GM12872 (cell line): ENCODE measurements at regions not wholly inside any gene's neighbourhood (a gene's known extent, or its start where the extent isn't known, plus 50 kb on each side); places are given as distances from the start of the nearest gene placed in this dataset.

ENCODE experiments used
- TF ChIP-seq, protein P1 (sequence below): IDR thresholded peaks from 3 replicates; pipeline ENCODE4 v1.5.1; 2011; ENCODE audit warnings: low read depth, mild to moderate bottlenecking, low read length, moderate library complexity; ENCODE audit not compliant: insufficient read depth

DNA sequence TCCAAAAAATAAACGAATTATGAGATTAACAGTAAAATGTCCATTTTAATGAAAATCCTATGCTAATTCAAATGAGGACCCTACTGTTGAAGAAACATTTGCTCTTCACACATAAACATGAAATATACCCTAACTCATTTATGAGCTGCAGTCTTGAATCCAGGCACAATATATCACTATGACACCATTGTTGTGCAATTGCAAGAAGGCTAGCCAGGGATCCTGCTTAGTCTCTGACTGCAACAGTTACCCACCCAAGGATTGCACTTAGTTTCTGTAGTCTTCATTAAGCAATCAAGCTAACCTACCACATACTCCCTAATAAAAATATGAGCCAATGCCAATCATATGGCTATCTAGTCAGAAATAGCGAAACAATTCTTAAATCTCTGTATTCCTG is 981.0 kb upstream of the FAT3 start:
- TF ChIP-seq, protein P1, sequence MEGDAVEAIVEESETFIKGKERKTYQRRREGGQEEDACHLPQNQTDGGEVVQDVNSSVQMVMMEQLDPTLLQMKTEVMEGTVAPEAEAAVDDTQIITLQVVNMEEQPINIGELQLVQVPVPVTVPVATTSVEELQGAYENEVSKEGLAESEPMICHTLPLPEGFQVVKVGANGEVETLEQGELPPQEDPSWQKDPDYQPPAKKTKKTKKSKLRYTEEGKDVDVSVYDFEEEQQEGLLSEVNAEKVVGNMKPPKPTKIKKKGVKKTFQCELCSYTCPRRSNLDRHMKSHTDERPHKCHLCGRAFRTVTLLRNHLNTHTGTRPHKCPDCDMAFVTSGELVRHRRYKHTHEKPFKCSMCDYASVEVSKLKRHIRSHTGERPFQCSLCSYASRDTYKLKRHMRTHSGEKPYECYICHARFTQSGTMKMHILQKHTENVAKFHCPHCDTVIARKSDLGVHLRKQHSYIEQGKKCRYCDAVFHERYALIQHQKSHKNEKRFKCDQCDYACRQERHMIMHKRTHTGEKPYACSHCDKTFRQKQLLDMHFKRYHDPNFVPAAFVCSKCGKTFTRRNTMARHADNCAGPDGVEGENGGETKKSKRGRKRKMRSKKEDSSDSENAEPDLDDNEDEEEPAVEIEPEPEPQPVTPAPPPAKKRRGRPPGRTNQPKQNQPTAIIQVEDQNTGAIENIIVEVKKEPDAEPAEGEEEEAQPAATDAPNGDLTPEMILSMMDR = no peak

DNA sequence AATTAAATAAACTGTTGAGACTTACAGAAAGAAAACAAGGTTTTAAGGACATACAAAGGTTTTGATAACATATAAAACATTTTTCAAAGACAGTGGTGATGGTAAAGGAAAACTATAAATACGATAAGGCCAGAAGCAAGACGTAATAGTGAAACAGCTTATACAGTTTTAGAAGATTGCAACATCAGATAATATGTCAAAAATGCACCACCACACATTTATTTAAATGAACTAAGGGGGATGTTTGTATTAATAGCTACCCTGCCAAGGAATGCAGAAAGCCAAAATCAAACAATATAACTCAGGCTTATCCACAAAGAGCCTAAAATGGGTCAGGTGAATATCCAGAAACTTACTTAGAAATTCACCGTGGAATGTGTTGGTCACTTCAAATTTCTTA is 981.6 kb upstream of the FAT3 start:
- TF ChIP-seq, protein P1 = no peak

DNA sequence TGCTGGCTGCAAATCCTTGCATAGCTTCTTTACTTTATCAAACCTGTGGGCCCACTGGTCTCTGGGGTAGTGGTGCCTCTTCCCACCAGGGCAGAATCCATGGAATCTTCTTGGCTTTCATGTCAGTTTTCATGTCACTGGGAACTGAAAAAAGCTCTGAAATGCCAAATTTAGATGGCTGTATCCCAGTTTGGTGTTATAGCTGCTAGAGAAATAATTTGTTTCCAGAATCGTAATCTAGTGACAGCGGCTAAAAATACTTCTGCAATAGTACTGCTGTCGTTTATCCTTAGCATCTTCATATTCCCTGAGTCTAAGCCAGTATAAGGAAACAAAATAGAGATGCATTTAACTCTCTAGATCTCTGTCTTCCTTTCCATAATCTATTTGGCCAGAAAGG is 983.4 kb upstream of the FAT3 start:
- TF ChIP-seq, protein P1 = no peak

DNA sequence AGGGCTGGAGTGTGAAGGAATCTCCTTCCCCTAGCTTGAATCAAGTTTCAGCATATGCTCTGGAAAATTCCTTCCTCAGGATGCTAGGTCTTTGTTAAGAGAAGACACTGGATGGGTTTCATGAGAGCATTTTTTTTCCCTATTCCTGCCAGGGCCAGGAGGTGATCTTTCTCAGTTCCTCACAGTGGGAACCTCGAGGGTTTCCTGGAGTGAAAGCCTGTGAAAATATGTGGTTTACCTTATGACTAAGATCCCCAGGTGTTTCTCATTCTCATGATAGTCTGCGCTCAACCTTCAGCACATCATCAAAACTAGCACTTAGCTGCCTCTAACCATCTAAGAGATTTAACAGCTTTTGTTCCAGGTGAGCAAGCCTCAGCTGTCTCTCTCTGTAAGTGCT is 985.3 kb upstream of the FAT3 start:
- TF ChIP-seq, protein P1 = no peak

DNA sequence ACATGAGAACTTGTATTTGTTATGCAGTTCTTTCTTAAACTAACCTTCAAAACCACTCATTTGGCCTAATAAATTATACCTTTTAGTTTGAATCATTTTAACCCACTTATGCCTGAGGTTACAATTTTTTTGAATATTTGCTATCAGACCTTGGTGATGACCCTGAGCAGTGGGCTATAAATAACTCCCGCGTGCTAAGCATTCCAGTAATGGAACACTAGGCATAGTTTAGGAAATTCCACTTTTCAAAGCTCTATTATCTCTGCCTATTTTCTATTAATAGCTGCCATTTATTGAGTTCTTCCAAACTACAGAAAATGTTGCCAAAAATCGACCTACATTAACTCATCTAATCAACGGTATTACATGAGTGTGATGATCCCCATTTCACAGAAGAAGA is 993.4 kb upstream of the FAT3 start:
- TF ChIP-seq, protein P1 = no peak

DNA sequence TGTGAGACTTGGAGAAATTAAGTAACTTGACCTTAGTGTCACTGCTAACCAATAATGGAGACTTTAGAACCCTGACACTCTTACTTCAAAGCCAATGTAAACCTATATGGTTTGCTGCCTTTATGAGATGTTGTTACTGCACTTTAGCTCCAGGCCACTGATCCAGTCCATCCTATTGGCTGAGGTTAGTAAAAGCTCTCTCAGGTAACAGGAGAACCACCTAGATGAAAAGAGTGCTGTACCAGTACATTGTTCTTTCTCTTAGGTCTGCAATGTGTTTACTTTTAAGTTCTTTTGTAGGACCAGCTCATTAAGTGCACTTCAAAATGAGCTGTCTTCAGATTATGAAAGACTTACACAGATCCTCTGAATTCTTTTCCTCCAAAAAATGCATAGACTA is 994.0 kb upstream of the FAT3 start:
- TF ChIP-seq, protein P1 = no peak

DNA sequence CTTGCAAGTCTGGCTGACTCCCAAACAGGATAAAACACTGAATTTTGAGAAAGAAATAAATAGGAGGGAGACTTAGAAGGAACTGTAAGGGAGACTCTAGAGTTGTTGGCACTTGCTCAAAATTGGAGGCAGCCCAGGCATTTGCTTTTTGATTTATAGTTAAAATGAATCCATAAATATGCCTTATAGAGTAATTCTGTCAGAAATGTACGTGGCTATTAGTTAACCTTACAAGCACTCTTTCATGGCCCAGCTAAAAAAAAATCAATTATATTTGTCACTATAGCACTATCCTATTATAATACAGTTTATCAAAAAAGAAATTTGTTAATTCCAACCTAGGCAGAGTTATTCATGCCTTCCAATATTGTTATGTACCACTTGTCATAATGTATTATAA is 1000.0 kb upstream of the CHORDC1 start:
- TF ChIP-seq, protein P1 = no peak

DNA sequence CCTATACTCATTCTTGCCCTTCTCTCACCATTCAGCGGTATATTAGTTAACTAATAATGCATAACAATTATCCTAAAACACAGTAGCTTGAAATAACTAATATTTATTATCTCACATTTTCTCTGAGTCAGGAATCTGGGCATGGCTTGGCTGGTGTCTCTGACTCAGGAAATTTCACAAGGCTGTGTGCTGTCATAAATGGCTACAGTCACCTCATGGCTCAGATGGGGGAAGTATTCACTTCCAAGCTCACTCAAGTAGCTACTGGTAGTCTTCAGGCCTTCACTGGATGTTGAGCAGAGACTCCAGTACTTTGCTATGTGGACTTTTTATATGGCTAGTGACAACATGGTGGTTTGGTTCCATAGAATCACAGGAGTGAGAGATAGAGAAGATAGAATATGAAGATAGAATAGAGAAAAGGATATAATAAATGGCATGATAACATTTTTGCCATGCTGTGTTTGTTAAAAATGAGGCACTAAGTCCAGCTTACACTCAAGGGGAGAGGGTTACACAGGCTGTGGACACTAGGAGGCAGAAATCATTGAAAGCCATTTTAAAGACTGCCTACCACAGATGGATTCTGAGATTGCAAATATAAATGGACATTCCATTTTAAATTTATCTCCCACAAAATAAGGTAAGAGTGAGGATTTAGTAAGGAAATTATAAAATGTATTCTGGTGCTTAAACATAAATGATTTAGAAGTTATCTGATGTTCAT is 997.8 kb upstream of the CHORDC1 start:
- TF ChIP-seq, protein P1 = no peak
